ENCODE measurements at regions not wholly inside any gene's neighbourhood (a gene's known extent, or its start where the extent isn't known, plus 50 kb on each side); places are given as distances from the start of the nearest gene placed in this dataset.

GRCh38 chrX:136963973-136964372 lies 69.8 kb downstream of the GPR101 start (continued):
- TF ChIP-seq PATZ1 (CRISPR knock-in tag; IDR thresholded peaks at IDR 0.05; ENCODE audit: borderline replicate concordance) (no peak), SAP30 (IDR thresholded peaks at IDR 0.05; ENCODE audit: borderline replicate concordance, insufficient read depth, low read depth, low read length, poor library complexity, severe bottlenecking) (no peak), HMGN3 (IDR thresholded peaks at IDR 0.05; ENCODE audit: borderline replicate concordance, extremely low read depth, insufficient read length, low read depth, low read length) (no peak), RB1 (IDR thresholded peaks at IDR 0.05; ENCODE audit: low read depth) (no peak), TSC22D4 (tag; IDR thresholded peaks at IDR 0.05) (no peak), RAD51 (IDR thresholded peaks at IDR 0.05; ENCODE audit: borderline replicate concordance, low read depth) (no peak)
- TF ChIP-seq, protein P1, sequence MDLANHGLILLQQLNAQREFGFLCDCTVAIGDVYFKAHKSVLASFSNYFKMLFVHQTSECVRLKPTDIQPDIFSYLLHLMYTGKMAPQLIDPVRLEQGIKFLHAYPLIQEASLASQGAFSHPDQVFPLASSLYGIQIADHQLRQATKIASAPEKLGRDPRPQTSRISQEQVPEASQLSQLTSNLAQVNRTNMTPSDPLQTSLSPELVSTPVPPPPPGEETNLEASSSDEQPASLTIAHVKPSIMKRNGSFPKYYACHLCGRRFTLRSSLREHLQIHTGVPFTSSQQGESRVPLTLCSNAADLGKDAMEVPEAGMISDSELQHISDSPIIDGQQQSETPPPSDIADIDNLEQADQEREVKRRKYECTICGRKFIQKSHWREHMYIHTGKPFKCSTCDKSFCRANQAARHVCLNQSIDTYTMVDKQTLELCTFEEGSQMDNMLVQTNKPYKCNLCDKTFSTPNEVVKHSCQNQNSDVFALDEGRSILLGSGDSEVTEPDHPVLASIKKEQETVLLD (IDR thresholded peaks at IDR 0.05): no peak
